RWPE1 (cell line): ENCODE measurements at regions not wholly inside any gene's neighbourhood (a gene's known extent, or its start where the extent isn't known, plus 50 kb on each side); places are given as distances from the start of the nearest gene placed in this dataset.

Experiments
- CTCF ChIA-PET: fragments of 350-600 bp; sonication (Branson Sonifier 250); formaldehyde crosslinking; extraction: SDS; loops from one replicate; lab custom pipeline; 2021; lab: Yijun Ruan, JAX
- POLR2A ChIA-PET: fragments of 400-600 bp; formaldehyde crosslinking; extraction: SDS; loops from one replicate; lab custom pipeline; 2020; ENCODE audit warnings: antibody characterized with exemption; ENCODE audit not compliant: low non-redundant PET; lab: Yijun Ruan, JAX
- DNase-seq: peaks from one replicate; pipeline ENCODE4 v3.0.0; 2012; ENCODE audit warnings: low spot score
- H3K27ac ChIP-seq: fragments of 450-650 bp; 2 replicates; pipeline ENCODE4 v1.5.1; 2017
- CTCF ChIP-seq: fragments of 450-650 bp; conservative IDR thresholded peaks from 2 replicates; pipeline ENCODE4 v1.5.1; 2017; ENCODE audit warnings: low read depth, mild to moderate bottlenecking

DNA sequence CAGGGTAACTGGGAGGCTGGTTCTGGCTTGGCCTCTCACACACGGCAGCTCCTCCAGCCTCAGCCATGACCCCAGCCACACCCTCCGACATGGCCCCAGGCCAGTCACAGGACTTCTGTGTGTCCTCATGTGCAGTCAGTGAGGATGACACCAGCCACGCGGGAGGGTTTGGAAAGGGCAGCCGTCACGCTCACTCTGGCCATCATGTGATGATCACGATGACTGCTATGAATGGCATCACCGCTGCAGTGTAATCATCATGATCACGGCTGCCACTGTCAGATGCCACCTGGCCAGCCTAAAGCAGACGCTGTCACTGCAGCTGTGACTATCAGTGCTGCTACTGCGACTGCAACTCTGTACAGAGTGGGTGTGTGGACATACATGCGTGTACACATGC is 640.9 kb downstream of the BRD1 start:
- TF ChIP-seq CTCF = no peak
- ChIA-PET POLR2A (no interaction called here), CTCF (no interaction called here)
- no peak overlapping the region for H3K27ac ChIP-seq
- DNase-seq = no peak

GRCh38 chr22:49186293-49186692 is 641.4 kb downstream of the BRD1 start:
- no peak overlapping the region for H3K27ac ChIP-seq
- no peak for TF ChIP-seq CTCF
- ChIA-PET CTCF (no interaction called here), POLR2A (no interaction called here)
- DNase-seq = no peak

- H3K27ac ChIP-seq = no peak overlapping the region
- TF ChIP-seq CTCF = no peak
- CTCF ChIA-PET = no interaction called here
- DNase-seq = no peak
- POLR2A ChIA-PET = no interaction called here
Measured at GRCh38 chr22:49185312-49185969, 642.2 kb downstream of the BRD1 start.

DNA sequence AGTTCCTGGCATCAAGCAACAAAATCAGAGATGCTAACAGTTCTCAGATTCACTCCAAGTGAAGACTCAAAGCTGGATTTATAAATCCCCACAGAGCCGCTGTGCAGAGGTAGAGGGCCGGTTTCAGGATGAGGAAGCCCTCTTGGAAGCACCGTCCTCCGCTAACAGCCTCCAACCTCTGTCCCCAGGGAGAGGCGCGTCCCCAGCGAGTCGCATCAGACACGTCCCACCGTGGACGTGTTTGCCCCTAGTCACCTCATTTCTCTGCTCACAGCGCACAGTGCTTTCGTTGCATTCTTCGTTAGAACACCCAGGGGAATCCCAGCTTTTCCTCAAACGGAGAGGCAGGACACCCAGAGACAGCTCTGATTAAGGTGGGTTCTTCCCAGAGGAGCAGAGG is 642.9 kb downstream of the BRD1 start:
- no peak for DNase-seq
- H3K27ac ChIP-seq = no peak overlapping the region
- TF ChIP-seq CTCF = no peak
- POLR2A ChIA-PET = no interaction called here
- CTCF ChIA-PET = no interaction called here

GRCh38 chr22:49183826-49184216 is 643.9 kb downstream of the BRD1 start:
- ChIA-PET CTCF (no interaction called here), POLR2A (no interaction called here)
- H3K27ac ChIP-seq = no peak overlapping the region
- TF ChIP-seq CTCF = no peak
- DNase-seq = no peak

- ChIA-PET CTCF (no interaction called here), POLR2A (no interaction called here)
- H3K27ac ChIP-seq = no peak overlapping the region
- no peak for DNase-seq
- TF ChIP-seq CTCF = no peak
Measured at GRCh38 chr22:49183208-49183825, 644.4 kb downstream of the BRD1 start.
